NB4 (cell line): ENCODE measurements at regions not wholly inside any gene's neighbourhood (a gene's known extent, or its start where the extent isn't known, plus 50 kb on each side); places are given as distances from the start of the nearest gene placed in this dataset.

Experiments
- POLR2A ChIP-seq: IDR thresholded peaks from 2 replicates; pipeline ENCODE4 v1.6.1; 2011; ENCODE audit warnings: mild to moderate bottlenecking; ENCODE audit not compliant: insufficient read length; ENCODE audit errors: extremely low read depth
- TF ChIP-seq, protein P1 (sequence below): IDR thresholded peaks from one replicate; pipeline ENCODE4 v1.5.1; 2012; ENCODE audit warnings: low read depth, low read length

DNA sequence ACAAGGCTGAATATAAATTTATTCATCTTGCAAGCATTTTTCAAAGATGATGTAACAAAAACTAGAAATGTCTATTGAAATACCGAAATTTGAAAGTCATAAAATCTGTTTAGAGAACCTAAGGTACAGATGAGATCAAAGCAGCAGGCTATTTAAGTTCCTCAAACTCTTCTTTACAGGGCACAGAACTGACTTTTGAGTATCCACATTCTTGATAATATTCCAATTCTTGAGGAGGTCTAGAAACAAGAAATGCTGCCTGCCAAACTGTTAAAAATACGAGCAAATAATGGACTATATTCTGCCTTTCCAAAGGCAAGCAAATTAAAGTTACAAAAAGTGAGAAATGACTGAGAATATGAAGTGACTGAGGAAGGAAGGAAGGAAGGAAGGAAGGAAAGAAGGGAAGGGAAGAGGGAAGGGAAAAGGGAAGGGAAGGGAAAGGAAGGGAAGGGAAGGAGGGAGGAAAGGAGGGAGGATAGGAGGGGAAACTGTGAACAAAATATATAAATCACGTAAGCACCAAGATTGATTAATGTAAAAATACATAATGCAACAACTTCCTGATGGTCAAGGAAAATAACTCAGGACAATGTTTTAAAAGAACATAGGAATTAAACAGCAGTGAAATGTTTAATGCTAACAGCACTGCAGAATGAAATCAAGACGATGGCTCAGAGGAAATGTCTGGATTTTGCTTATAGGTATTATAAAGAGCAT, 248.9 kb upstream of the HNRNPA3 start:
- no peak for TF ChIP-seq POLR2A
- TF ChIP-seq, protein P1, sequence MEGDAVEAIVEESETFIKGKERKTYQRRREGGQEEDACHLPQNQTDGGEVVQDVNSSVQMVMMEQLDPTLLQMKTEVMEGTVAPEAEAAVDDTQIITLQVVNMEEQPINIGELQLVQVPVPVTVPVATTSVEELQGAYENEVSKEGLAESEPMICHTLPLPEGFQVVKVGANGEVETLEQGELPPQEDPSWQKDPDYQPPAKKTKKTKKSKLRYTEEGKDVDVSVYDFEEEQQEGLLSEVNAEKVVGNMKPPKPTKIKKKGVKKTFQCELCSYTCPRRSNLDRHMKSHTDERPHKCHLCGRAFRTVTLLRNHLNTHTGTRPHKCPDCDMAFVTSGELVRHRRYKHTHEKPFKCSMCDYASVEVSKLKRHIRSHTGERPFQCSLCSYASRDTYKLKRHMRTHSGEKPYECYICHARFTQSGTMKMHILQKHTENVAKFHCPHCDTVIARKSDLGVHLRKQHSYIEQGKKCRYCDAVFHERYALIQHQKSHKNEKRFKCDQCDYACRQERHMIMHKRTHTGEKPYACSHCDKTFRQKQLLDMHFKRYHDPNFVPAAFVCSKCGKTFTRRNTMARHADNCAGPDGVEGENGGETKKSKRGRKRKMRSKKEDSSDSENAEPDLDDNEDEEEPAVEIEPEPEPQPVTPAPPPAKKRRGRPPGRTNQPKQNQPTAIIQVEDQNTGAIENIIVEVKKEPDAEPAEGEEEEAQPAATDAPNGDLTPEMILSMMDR, result no peak
